ENCODE measurements at regions not wholly inside any gene's neighbourhood (a gene's known extent, or its start where the extent isn't known, plus 50 kb on each side); places are given as distances from the start of the nearest gene placed in this dataset.

DNA sequence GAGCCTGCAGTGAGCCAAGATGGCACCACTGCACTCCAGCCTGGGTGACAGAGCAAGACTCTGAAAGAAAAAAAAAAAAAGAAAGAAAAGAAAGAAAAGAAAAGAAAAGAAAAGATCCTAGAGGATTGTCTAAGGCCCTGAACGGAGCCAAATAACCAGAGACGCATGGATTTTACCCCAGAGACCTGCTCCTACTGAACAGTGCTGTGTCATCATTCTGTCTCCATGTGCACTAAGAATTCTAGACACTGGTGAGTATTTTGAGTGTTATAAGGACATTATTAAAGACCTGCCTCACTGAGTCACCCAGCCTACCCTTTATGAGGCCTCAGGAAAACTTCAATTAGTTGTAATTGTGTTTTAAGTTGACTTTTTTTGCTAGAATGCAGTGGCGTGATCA, 61.9 kb upstream of the RIOK3 start:
- DNase-seq, result no peak

DNA sequence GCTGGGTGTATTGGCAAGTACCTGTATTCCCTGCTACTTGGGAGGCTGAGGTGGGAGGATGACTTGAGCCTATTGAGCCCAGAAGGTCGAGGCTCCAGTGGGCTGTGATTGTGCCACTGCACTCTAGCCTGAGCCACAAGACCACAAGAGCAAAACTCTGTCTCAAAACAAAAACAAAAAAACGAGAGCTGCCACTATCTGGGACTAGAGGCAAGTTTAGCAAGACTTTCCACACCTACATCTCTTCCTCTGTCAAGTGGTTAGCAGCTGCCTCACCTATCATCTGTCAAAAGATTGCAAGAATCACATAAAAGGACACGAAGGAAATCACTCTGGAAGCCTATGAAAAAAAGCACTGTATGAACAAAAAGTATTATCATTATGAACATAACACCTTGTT, 55.2 kb upstream of the RIOK3 start:
- DNase-seq, result peak; percentile 3

DNA sequence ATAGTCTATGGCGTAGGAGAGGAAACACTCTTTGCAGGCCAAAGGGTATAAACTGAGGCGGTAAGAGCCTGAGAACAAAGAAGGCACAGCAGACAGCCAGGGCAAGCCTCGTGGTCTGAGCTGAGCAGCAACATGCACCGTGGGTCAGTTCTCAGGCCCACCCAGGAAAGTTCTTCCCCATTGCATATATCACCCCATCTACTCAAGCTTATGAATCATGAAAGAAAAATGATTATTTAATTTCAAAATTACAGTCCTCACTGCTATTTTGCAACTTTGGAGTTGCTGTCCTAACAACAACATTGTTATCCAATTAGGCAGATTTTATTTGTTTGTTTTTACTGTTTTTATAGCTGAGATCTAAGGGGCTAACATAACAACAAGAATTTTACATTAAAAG, 54.7 kb upstream of the RIOK3 start:
- DNase-seq, result no peak

- DNase-seq, result no peak
Observed at GRCh38 chr18:23399067-23399466, 54.0 kb upstream of the RIOK3 start.

- DNase-seq, result no peak
Observed at GRCh38 chr18:23400918-23401317, 52.2 kb upstream of the RIOK3 start.

DNA sequence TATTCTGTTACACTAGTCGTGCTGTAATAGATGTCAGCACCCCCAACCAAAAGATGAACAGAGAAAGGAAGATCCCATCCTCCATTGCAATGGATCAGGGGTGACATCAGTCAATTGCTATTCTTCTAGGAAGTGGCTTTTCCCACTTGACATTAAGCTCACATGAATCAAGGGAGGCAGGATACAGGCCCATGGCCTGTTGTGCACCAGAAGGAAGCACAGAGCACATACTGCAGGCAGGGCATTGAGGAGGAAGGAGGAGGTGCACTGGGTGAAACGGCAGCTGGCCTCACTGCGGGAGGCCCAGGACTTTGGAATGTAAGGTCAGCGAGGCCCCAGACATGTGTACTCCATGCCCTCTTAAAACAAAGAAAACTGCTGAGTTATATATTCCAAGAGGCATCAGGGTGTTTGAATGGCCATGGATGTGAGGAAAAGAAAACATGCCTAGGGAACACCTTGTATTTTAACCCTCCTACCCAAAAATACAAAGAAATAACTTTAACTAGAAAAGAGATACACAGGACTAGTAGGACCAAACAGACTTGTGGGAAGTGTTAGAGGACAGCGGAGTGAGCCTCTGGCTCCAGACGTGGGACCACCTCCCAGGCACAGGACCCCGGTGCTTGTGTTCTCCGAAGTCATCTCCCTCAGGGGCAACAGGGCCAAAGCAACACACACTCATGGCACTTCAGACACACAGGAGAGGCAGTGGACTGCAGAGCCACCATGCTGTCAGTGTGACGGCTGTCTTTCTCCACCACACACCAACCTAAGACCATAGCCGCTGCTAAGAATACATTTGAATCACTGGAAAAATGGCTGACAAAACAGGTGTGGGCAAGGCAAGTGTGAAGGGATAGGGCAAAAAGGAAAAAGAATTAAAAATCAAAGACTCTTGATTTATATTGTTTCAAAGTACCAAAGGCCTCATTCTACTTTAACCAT, 51.4 kb upstream of the RIOK3 start:
- no peak for DNase-seq

Measured in CD4-positive, alpha-beta T cell treated with Interleukin-21 for 1 hour (primary cell).